Tibial artery (tissue), 4 donors: ENCODE measurements at regions not wholly inside any gene's neighbourhood (a gene's known extent, or its start where the extent isn't known, plus 50 kb on each side); places are given as distances from the start of the nearest gene placed in this dataset.

Source experiments
- DNase-seq, 2 donors: peaks; one replicate each; pipeline ENCODE4 v3.0.0-alpha.2; 2019
- H3K27ac ChIP-seq, 2 donors: fragments of 200-600 bp; sonication (generic) in 1 of 2; 1 replicate in 1 of 2; 2 replicates in 1 of 2; pipeline ENCODE4 v1.5.1; 2018 to 2019; ENCODE audit warnings: mild to moderate bottlenecking in 1 of 2
- H3K27me3 ChIP-seq, 2 donors: fragments of 200-600 bp; sonication (generic) in 1 of 2; one replicate each; pipeline versions ENCODE4 v1.5.1 to v1.6.0; 2016 to 2019
- H3K36me3 ChIP-seq, 3 donors: fragments of 200-600 bp; sonication (generic) in 2 of 3; one replicate each; pipeline ENCODE4 v1.5.1; 2016 to 2019; ENCODE audit warnings: mild to moderate bottlenecking in 2 of 3
- H3K4me1 ChIP-seq, 4 donors: fragments of 200-600 bp; sonication (generic) in 2 of 4; 1 replicate in 3 of 4; 2 replicates in 1 of 4; pipeline ENCODE4 v1.5.1; 2016 to 2019
- H3K4me3 ChIP-seq, 2 donors: fragments of 200-600 bp; sonication (generic) in 1 of 2; 1 replicate in 1 of 2; 2 replicates in 1 of 2; pipeline ENCODE4 v1.5.1; 2018 to 2019; ENCODE audit warnings: mild to moderate bottlenecking in 2 of 2
- H3K9me3 ChIP-seq, 3 donors: fragments of 200-600 bp; sonication (generic) in 1 of 3; one replicate each; pipeline ENCODE4 v1.5.1; 2016 to 2019
- CTCF ChIP-seq, 2 experiments: fragments of 200-600 bp in 1 of 2; fragments of 450-650 bp in 1 of 2; IDR thresholded peaks; one replicate each; pipeline ENCODE4 v1.5.1; 2017 to 2019; ENCODE audit warnings: antibody characterized with exemption in 2 of 2, mild to moderate bottlenecking in 1 of 2, moderate library complexity in 1 of 2
- intact Hi-C: fragments of 100-400 bp; cut with DNase I; formaldehyde crosslinking; loops from one replicate; pipeline ENCODE4 v1.15.0; 2023; ENCODE audit warnings: low total_unique reads

- no peaks in the 10 kb centered on the region for H3K27me3 ChIP-seq
- no peaks in the 10 kb centered on the region for H3K36me3 ChIP-seq
- H3K4me3 ChIP-seq: no peak overlapping the region
- no peak for TF ChIP-seq CTCF (IDR thresholded peaks at IDR 0.05)
- H3K27ac ChIP-seq: no peak overlapping the region
- H3K4me1 ChIP-seq: no peaks in the 10 kb centered on the region
- intact Hi-C loops: no loop called here
- no peaks in the 10 kb centered on the region for H3K9me3 ChIP-seq
- DNase-seq: no peak
Measured at GRCh38 chr3:104868291-104868690, 498.4 kb upstream of the ALCAM start.

GRCh38 chr3:104870276-104870675 lies 496.4 kb upstream of the ALCAM start:
- Histone ChIP-seq H3K9me3 (no peaks in the 10 kb centered on the region), H3K27me3 (no peaks in the 10 kb centered on the region), H3K4me1 (no peaks in the 10 kb centered on the region), H3K36me3 (no peaks in the 10 kb centered on the region), H3K27ac (no peak overlapping the region), H3K4me3 (no peak overlapping the region)
- intact Hi-C loops: no loop called here
- no peak for TF ChIP-seq CTCF (IDR thresholded peaks at IDR 0.05)
- DNase-seq: no peak

- Histone ChIP-seq H3K27ac (no peak overlapping the region), H3K9me3 (no peaks in the 10 kb centered on the region), H3K4me3 (no peak overlapping the region), H3K4me1 (no peaks in the 10 kb centered on the region), H3K36me3 (no peaks in the 10 kb centered on the region), H3K27me3 (no peaks in the 10 kb centered on the region)
- intact Hi-C loops: no loop called here
- no peak for TF ChIP-seq CTCF (IDR thresholded peaks at IDR 0.05)
- no peak for DNase-seq
Measured at GRCh38 chr3:104873331-104873730, 493.4 kb upstream of the ALCAM start.

- H3K36me3 ChIP-seq: no peaks in the 10 kb centered on the region
- no peaks in the 10 kb centered on the region for H3K27me3 ChIP-seq
- intact Hi-C loops: no loop called here
- DNase-seq: no peak
- H3K4me1 ChIP-seq: no peaks in the 10 kb centered on the region
- no peaks in the 10 kb centered on the region for H3K9me3 ChIP-seq
- H3K27ac ChIP-seq: no peak overlapping the region
- H3K4me3 ChIP-seq: no peak overlapping the region
- no peak for TF ChIP-seq CTCF (IDR thresholded peaks at IDR 0.05)
Measured at GRCh38 chr3:104878395-104878794, 488.3 kb upstream of the ALCAM start.

DNA sequence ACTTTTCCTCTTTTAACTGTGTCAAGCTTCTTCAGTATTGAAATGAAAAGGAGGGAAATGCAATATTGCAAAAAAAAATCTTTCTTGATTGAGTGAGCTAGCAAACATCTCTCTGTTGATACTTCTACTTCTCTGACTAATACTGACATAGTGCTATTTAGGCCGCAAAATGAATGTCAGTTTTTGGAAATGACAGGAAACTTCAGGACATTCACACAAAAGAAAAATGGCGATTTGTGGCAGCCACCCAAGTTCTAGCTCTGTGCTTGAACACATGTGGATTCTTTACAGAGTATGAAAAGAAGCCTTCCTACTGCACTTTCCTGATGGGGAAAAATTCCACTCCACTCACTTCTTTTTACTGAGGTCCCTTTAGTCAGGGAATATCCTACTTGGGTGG lies 486.8 kb upstream of the ALCAM start:
- H3K4me3 ChIP-seq: no peak overlapping the region
- intact Hi-C loops: no loop called here
- H3K9me3 ChIP-seq: no peaks in the 10 kb centered on the region
- no peaks in the 10 kb centered on the region for H3K27me3 ChIP-seq
- no peaks in the 10 kb centered on the region for H3K36me3 ChIP-seq
- no peaks in the 10 kb centered on the region for H3K4me1 ChIP-seq
- no peak for TF ChIP-seq CTCF (IDR thresholded peaks at IDR 0.05)
- no peak for DNase-seq
- H3K27ac ChIP-seq: no peak overlapping the region

- no peaks in the 10 kb centered on the region for H3K4me1 ChIP-seq
- no peak overlapping the region for H3K4me3 ChIP-seq
- no peaks in the 10 kb centered on the region for H3K27me3 ChIP-seq
- no peaks in the 10 kb centered on the region for H3K36me3 ChIP-seq
- DNase-seq: no peak
- intact Hi-C loops: no loop called here
- H3K27ac ChIP-seq: no peak overlapping the region
- no peak for TF ChIP-seq CTCF (IDR thresholded peaks at IDR 0.05)
- H3K9me3 ChIP-seq: no peaks in the 10 kb centered on the region
Measured at GRCh38 chr3:104885214-104885814, 481.4 kb upstream of the ALCAM start.
